GM18505 (cell line): ENCODE measurements at regions not wholly inside any gene's neighbourhood (a gene's known extent, or its start where the extent isn't known, plus 50 kb on each side); places are given as distances from the start of the nearest gene placed in this dataset.
A peak's percentile ranks its signal among the peaks of the same experiment; 100 is the strongest.
"Not testable (repeated sequence)": the region's sequence is repeated elsewhere in the genome, so short reads cannot be mapped to it uniquely, and the experiment has no call there.

Experiments used
- ATAC-seq: cut with Tn5 transposase; IDR thresholded peaks from one replicate; pipeline ENCODE4 v1.9.1; 2021; ENCODE audit not compliant: unreplicated experiment
- POLR2A ChIP-seq: IDR thresholded peaks from 4 replicates; pipeline ENCODE4 v1.6.1; 2011; ENCODE audit warnings: borderline replicate concordance; ENCODE audit not compliant: insufficient read depth, insufficient read length; ENCODE audit errors: extremely low read depth

GRCh38 chr2:185567940-185568339 lies 170.7 kb upstream of the FSIP2 start:
- no peak for ATAC-seq
- TF ChIP-seq POLR2A: no peak

GRCh38 chr2:185578322-185578721 lies 160.3 kb upstream of the FSIP2 start:
- no peak for TF ChIP-seq POLR2A
- ATAC-seq: no peak

GRCh38 chr2:185583058-185583816 lies 155.4 kb upstream of the FSIP2 start:
- TF ChIP-seq POLR2A: no peak
- ATAC-seq: no peak

- ATAC-seq: not testable (repeated sequence)
These were observed 153.4 kb upstream of the FSIP2 start for GRCh38 chr2:185585165-185585564.

GRCh38 chr2:185591276-185591675 lies 147.3 kb upstream of the FSIP2 start:
- ATAC-seq: not testable (repeated sequence)

- ATAC-seq: no peak
- TF ChIP-seq POLR2A: no peak
These were observed 130.7 kb upstream of the FSIP2 start for GRCh38 chr2:185607945-185608344.

- ATAC-seq: no peak
- no peak for TF ChIP-seq POLR2A
These were observed 129.8 kb upstream of the FSIP2 start for GRCh38 chr2:185608799-185609198.

GRCh38 chr2:185610301-185610700 lies 128.3 kb upstream of the FSIP2 start:
- no peak for TF ChIP-seq POLR2A
- ATAC-seq: no peak

- ATAC-seq: no peak
- no peak for TF ChIP-seq POLR2A
These were observed 120.0 kb upstream of the FSIP2 start for GRCh38 chr2:185618625-185619024.

GRCh38 chr2:185625604-185626003 lies 113.0 kb upstream of the FSIP2 start:
- no peak for TF ChIP-seq POLR2A
- ATAC-seq: no peak

GRCh38 chr2:185628985-185629384 lies 109.6 kb upstream of the FSIP2 start:
- ATAC-seq: peak; percentile 70
- no peak for TF ChIP-seq POLR2A

- ATAC-seq: no peak
- no peak for TF ChIP-seq POLR2A
These were observed 105.0 kb upstream of the FSIP2 start for GRCh38 chr2:185633621-185634020.

- TF ChIP-seq POLR2A: no peak
- ATAC-seq: no peak
These were observed 99.8 kb upstream of the FSIP2 start for GRCh38 chr2:185638771-185639170.

- no peak for TF ChIP-seq POLR2A
- no peak for ATAC-seq
These were observed 98.0 kb upstream of the FSIP2 start for GRCh38 chr2:185640588-185640987.

- ATAC-seq: no peak
- no peak for TF ChIP-seq POLR2A
These were observed 95.2 kb upstream of the FSIP2 start for GRCh38 chr2:185643434-185643833.
